ENCODE measurements at regions not wholly inside any gene's neighbourhood (a gene's known extent, or its start where the extent isn't known, plus 50 kb on each side); places are given as distances from the start of the nearest gene placed in this dataset.

GRCh38 chr10:90530521-90530920, 327.3 kb downstream of the HTR7 start:
- peak in 1 of 2 experiments; percentile 17 for DNase-seq

- DNase-seq = no peak
These were observed 300.5 kb downstream of the HTR7 start for GRCh38 chr10:90557385-90557784.

GRCh38 chr10:90560331-90560730, 297.5 kb downstream of the HTR7 start:
- DNase-seq = no peak

- no peak for DNase-seq
These were observed 296.2 kb downstream of the HTR7 start for GRCh38 chr10:90561666-90562065.

GRCh38 chr10:90571481-90572258, 286.2 kb downstream of the HTR7 start:
- peak; percentile 37 to 60 for DNase-seq

- DNase-seq = no peak
These were observed 282.7 kb downstream of the HTR7 start for GRCh38 chr10:90575125-90575524.

- DNase-seq = no peak
These were observed 280.3 kb downstream of the HTR7 start for GRCh38 chr10:90577569-90577968.

GRCh38 chr10:90579602-90580242, 278.1 kb downstream of the HTR7 start:
- no peak for DNase-seq

GRCh38 chr10:90583416-90583815, 274.4 kb downstream of the HTR7 start:
- DNase-seq = no peak

- no peak for DNase-seq
These were observed 270.8 kb downstream of the HTR7 start for GRCh38 chr10:90587081-90587491.

GRCh38 chr10:90587561-90587960, 270.3 kb downstream of the HTR7 start:
- DNase-seq = no peak

- DNase-seq = no peak
These were observed 269.6 kb downstream of the HTR7 start for GRCh38 chr10:90588222-90588621.

GRCh38 chr10:90589825-90590224, 268.0 kb downstream of the HTR7 start:
- DNase-seq = peak in 1 of 2 experiments; percentile 24

- DNase-seq = no peak
These were observed 266.2 kb downstream of the HTR7 start for GRCh38 chr10:90591629-90592028.

GRCh38 chr10:90592638-90593302, 265.1 kb downstream of the HTR7 start:
- peak; percentile 19 to 58 for DNase-seq

GRCh38 chr10:90598513-90598912, 259.3 kb downstream of the HTR7 start:
- no peak for DNase-seq

GRCh38 chr10:90602862-90603610, 254.8 kb downstream of the HTR7 start:
- no peak for DNase-seq

GRCh38 chr10:90604636-90605035, 253.2 kb downstream of the HTR7 start:
- DNase-seq = no peak

GRCh38 chr10:90605506-90605905, 252.3 kb downstream of the HTR7 start:
- DNase-seq = no peak

- DNase-seq = no peak
These were observed 245.6 kb downstream of the HTR7 start for GRCh38 chr10:90612276-90612675.

GRCh38 chr10:90614631-90615030, 243.2 kb downstream of the HTR7 start:
- no peak for DNase-seq

- no peak for DNase-seq
These were observed 236.3 kb downstream of the HTR7 start for GRCh38 chr10:90621577-90621976.

- DNase-seq = no peak
These were observed 222.6 kb downstream of the HTR7 start for GRCh38 chr10:90635111-90635765.

Data from NCI-H446 (cell line).